Lower lobe of right lung (tissue), 2 donors: ENCODE measurements at regions not wholly inside any gene's neighbourhood (a gene's known extent, or its start where the extent isn't known, plus 50 kb on each side); places are given as distances from the start of the nearest gene placed in this dataset.
A peak's percentile ranks its signal among the peaks of the same experiment; 100 is the strongest.

ENCODE experiments used
- ATAC-seq, 2 donors: fragments of 200-7000 bp; cut with Tn5 transposase; one replicate each; pipeline ENCODE4 v1.9.1; 2020 to 2022; ENCODE audit warnings: mild to moderate bottlenecking in 2 of 2, moderate library complexity in 2 of 2
- DNase-seq: peaks from one replicate; pipeline ENCODE4 v3.0.0-alpha.2; 2020
- H3K27ac ChIP-seq: fragments of 200-600 bp; one replicate; pipeline ENCODE4 v1.8.0; 2022
- H3K27me3 ChIP-seq: fragments of 200-600 bp; one replicate; pipeline ENCODE4 v1.8.0; 2022; ENCODE audit warnings: low read depth
- H3K36me3 ChIP-seq: fragments of 200-600 bp; one replicate; pipeline ENCODE4 v1.8.0; 2022; ENCODE audit warnings: mild to moderate bottlenecking
- H3K4me1 ChIP-seq: fragments of 200-600 bp; one replicate; pipeline ENCODE4 v1.8.0; 2022
- H3K4me3 ChIP-seq: fragments of 200-600 bp; one replicate; pipeline ENCODE4 v1.8.0; 2022; ENCODE audit warnings: mild to moderate bottlenecking
- H3K9me3 ChIP-seq: fragments of 200-600 bp; one replicate; pipeline ENCODE4 v1.8.0; 2022
- intact Hi-C: fragments of 100-400 bp; cut with DNase I; formaldehyde crosslinking; loops from one replicate; pipeline ENCODE4 v1.11.0; 2022
- TF ChIP-seq, protein P1 (sequence below): fragments of 200-600 bp; IDR thresholded peaks from one replicate; pipeline ENCODE4 v1.8.0; 2022; ENCODE audit warnings: antibody characterized with exemption, mild to moderate bottlenecking
- donor health status: DM: no; HTN: yes; CAD: no; lungs with severe emphysema.

- H3K9me3 ChIP-seq, result no peaks in the 10 kb centered on the region
- intact Hi-C loops, result no loop called here
- H3K4me1 ChIP-seq, result no peaks in the 10 kb centered on the region
- no peak overlapping the region for H3K4me3 ChIP-seq
- H3K36me3 ChIP-seq, result no peaks in the 10 kb centered on the region
- no peak overlapping the region for H3K27ac ChIP-seq
- DNase-seq (peak; percentile 14), ATAC-seq (no peak)
- H3K27me3 ChIP-seq, result peaks cover 43% of the 10 kb centered on the region
- TF ChIP-seq, protein P1, sequence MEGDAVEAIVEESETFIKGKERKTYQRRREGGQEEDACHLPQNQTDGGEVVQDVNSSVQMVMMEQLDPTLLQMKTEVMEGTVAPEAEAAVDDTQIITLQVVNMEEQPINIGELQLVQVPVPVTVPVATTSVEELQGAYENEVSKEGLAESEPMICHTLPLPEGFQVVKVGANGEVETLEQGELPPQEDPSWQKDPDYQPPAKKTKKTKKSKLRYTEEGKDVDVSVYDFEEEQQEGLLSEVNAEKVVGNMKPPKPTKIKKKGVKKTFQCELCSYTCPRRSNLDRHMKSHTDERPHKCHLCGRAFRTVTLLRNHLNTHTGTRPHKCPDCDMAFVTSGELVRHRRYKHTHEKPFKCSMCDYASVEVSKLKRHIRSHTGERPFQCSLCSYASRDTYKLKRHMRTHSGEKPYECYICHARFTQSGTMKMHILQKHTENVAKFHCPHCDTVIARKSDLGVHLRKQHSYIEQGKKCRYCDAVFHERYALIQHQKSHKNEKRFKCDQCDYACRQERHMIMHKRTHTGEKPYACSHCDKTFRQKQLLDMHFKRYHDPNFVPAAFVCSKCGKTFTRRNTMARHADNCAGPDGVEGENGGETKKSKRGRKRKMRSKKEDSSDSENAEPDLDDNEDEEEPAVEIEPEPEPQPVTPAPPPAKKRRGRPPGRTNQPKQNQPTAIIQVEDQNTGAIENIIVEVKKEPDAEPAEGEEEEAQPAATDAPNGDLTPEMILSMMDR, result no peak
Measured at GRCh38 chr9:134970719-134971118, 53.0 kb upstream of the FCN1 start.

GRCh38 chr9:134971196-134971595, 53.5 kb upstream of the FCN1 start:
- Histone ChIP-seq H3K4me1 (no peaks in the 10 kb centered on the region), H3K4me3 (no peak overlapping the region), H3K36me3 (no peaks in the 10 kb centered on the region), H3K27me3 (peaks cover 43% of the 10 kb centered on the region), H3K27ac (no peak overlapping the region), H3K9me3 (no peaks in the 10 kb centered on the region)
- DNase-seq (peak; percentile 7), ATAC-seq (no peak)
- intact Hi-C loops, result no loop called here
- TF ChIP-seq, protein P1, result no peak

GRCh38 chr9:134971696-134972095, 54.0 kb upstream of the FCN1 start:
- Histone ChIP-seq H3K27me3 (peaks cover 43% of the 10 kb centered on the region), H3K36me3 (no peaks in the 10 kb centered on the region), H3K9me3 (no peaks in the 10 kb centered on the region), H3K27ac (no peak overlapping the region), H3K4me1 (no peaks in the 10 kb centered on the region), H3K4me3 (no peak overlapping the region)
- TF ChIP-seq, protein P1, result no peak
- ATAC-seq, result no peak
- intact Hi-C loops, result no loop called here
- DNase-seq, result peak; percentile 7

GRCh38 chr9:134972140-134972539, 54.4 kb upstream of the FCN1 start:
- Histone ChIP-seq H3K27ac (no peak overlapping the region), H3K9me3 (no peaks in the 10 kb centered on the region), H3K36me3 (no peaks in the 10 kb centered on the region), H3K4me3 (no peak overlapping the region), H3K4me1 (no peaks in the 10 kb centered on the region), H3K27me3 (peaks cover 40% of the 10 kb centered on the region)
- ATAC-seq, result no peak
- peak; percentile 28 for DNase-seq
- TF ChIP-seq, protein P1, result no peak
- intact Hi-C loops, result no loop called here

DNA sequence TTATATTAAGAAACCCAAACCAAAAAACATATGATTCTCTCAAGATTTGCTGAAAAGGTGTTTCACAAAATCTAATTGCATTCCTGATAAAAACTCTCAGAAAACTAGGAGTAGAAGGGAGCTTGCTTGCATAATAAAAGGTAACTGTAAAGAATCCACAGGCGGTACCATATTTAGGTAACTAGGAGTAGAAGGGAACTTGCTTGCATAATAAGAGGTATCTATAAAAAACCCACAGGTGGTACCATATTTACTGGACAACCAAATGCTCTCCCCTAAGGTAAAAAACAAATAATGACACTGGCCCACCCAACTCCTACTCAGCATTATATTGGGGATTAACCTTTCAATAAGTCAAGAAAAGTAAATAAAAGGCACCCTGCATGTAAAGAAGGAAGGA, 57.5 kb upstream of the FCN1 start:
- TF ChIP-seq, protein P1, result no peak
- Histone ChIP-seq H3K27ac (no peak overlapping the region), H3K4me1 (no peaks in the 10 kb centered on the region), H3K9me3 (no peaks in the 10 kb centered on the region), H3K36me3 (no peaks in the 10 kb centered on the region), H3K27me3 (peaks cover 14% of the 10 kb centered on the region), H3K4me3 (no peak overlapping the region)
- intact Hi-C loops, result no loop called here
- no peak for DNase-seq
- no peak for ATAC-seq

- H3K27me3 ChIP-seq, result peaks cover 5% of the 10 kb centered on the region
- no peak for ATAC-seq
- H3K27ac ChIP-seq, result no peak overlapping the region
- H3K4me3 ChIP-seq, result no peak overlapping the region
- DNase-seq, result no peak
- no peaks in the 10 kb centered on the region for H3K9me3 ChIP-seq
- TF ChIP-seq, protein P1, result no peak
- intact Hi-C loops, result no loop called here
- H3K36me3 ChIP-seq, result no peaks in the 10 kb centered on the region
- H3K4me1 ChIP-seq, result no peaks in the 10 kb centered on the region
Measured at GRCh38 chr9:134976403-134976802, 58.7 kb upstream of the FCN1 start.
